ENCODE measurements at regions not wholly inside any gene's neighbourhood (a gene's known extent, or its start where the extent isn't known, plus 50 kb on each side); places are given as distances from the start of the nearest gene placed in this dataset.

DNA sequence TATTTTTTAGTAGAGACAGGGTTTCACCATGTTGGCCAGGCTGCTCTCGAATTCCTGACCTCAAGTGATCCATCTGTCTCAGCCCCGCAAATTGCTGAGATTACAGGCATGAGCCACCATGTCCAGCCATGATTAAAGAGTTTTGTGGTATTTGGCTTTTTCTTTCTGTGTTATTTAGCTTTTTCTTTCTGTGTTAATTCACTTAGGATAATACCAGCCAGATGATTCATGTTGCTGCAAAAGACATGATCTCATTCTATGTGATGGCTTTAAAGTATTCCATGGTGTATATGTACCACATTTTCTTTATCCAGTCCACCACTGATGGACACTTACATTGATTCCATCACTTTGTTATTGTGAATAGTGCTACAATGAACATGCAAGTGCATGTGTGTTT, 1135.2 kb downstream of the AMY1C start:
- no peak overlapping the region for H3K27ac ChIP-seq
- no peak for DNase-seq (ENCODE audit: low spot score in 2 of 2)
- H3K9me3 ChIP-seq: no peaks in the 10 kb centered on the region
- TF ChIP-seq, protein P1, sequence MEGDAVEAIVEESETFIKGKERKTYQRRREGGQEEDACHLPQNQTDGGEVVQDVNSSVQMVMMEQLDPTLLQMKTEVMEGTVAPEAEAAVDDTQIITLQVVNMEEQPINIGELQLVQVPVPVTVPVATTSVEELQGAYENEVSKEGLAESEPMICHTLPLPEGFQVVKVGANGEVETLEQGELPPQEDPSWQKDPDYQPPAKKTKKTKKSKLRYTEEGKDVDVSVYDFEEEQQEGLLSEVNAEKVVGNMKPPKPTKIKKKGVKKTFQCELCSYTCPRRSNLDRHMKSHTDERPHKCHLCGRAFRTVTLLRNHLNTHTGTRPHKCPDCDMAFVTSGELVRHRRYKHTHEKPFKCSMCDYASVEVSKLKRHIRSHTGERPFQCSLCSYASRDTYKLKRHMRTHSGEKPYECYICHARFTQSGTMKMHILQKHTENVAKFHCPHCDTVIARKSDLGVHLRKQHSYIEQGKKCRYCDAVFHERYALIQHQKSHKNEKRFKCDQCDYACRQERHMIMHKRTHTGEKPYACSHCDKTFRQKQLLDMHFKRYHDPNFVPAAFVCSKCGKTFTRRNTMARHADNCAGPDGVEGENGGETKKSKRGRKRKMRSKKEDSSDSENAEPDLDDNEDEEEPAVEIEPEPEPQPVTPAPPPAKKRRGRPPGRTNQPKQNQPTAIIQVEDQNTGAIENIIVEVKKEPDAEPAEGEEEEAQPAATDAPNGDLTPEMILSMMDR (IDR thresholded peaks at IDR 0.05): no peak
- intact Hi-C loops (cut with DNase I): no loop called here
- no peaks in the 10 kb centered on the region for H3K4me1 ChIP-seq
- no peak overlapping the region for H3K4me3 ChIP-seq
- no peaks in the 10 kb centered on the region for H3K27me3 ChIP-seq
- no peaks in the 10 kb centered on the region for H3K36me3 ChIP-seq

DNA sequence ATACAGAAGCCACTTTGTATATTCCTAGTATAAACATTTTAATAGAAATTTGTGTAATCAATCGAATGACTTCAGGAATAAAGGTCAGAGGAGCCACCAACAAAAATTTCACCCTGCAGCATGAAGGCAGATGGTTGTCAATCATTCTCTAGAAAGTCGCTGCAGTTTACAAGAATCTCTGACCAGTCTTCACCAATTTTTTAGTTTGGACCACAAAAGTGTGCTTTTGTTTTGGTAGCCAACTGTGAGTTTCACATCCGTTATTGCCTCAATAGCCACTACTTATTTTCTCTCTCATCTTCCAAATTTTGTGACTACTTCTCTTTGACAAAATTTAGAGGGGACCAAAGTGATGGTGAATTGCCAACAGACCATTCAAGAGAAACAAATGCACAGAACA, 1155.6 kb downstream of the AMY1C start:
- Histone ChIP-seq H3K36me3 (no peaks in the 10 kb centered on the region), H3K27me3 (no peaks in the 10 kb centered on the region), H3K27ac (no peak overlapping the region), H3K4me3 (no peak overlapping the region), H3K4me1 (no peaks in the 10 kb centered on the region), H3K9me3 (peaks cover 0 to 4% of the 10 kb centered on the region in 2 donors)
- intact Hi-C loops (cut with DNase I): no loop called here
- no peak for DNase-seq (ENCODE audit: low spot score in 2 of 2)
- TF ChIP-seq, protein P1 (IDR thresholded peaks at IDR 0.05): no peak

DNA sequence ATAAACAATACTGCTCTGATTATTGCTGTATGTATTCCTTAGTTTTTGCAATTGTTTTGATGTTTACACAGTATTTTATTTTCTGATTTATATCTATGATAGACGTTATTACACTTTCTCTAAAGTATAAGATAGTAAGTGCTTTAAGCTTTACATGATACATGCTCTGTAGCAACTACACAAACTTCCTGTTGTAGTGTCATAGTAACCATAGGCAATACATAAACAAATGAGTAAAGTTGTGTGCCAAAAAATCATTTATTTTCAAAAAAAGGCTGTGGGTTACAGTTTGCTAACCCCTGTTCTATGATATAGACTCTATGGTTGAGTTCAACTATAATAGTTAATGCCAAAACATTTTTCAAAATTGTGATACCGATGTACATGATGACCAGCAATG, 1156.4 kb downstream of the AMY1C start:
- DNase-seq (ENCODE audit: low spot score in 2 of 2): no peak
- H3K9me3 ChIP-seq: peaks cover 0 to 4% of the 10 kb centered on the region in 2 donors
- H3K27me3 ChIP-seq: no peaks in the 10 kb centered on the region
- H3K27ac ChIP-seq: no peak overlapping the region
- no peaks in the 10 kb centered on the region for H3K4me1 ChIP-seq
- no peak overlapping the region for H3K4me3 ChIP-seq
- intact Hi-C loops (cut with DNase I): no loop called here
- H3K36me3 ChIP-seq: no peaks in the 10 kb centered on the region
- TF ChIP-seq, protein P1 (IDR thresholded peaks at IDR 0.05): no peak

DNA sequence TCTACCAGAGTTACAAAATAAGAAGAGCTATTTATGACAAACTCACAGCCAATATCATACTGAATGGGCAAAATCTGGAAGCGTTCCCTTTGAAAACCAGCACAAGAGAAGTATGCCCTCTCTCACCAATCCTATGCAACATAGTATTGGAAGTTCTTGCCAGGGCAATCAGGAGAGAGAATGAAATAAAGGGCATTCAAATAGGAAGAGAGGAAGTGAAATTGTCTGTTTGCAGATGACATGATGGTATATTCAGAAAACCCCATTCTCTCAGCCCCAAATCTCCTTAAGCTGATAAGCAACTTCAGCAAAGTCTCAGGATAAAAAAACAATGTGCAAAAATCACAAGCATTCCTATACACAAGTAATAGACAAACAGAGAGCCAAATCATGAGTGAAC, 1169.5 kb downstream of the AMY1C start:
- intact Hi-C loops (cut with DNase I): no loop called here
- H3K4me1 ChIP-seq: no peaks in the 10 kb centered on the region

DNA sequence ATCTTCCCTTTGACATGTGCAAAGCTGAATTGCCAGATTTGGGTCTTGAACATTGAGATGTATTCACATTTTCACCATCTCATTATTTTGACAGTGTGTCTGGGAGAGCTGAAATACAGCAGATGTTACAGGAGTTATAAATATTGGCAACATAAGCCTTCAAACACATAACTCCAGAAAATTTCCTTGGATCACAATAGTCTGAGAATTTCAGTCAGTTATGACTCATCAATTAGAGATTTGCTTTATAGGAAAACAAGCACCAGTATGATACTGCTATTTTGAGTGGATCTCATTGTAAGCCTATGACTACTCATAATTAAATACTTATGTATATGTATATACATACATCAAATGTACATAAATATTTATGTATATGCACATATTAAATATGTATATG, 1171.8 kb downstream of the AMY1C start:
- TF ChIP-seq, protein P1 (IDR thresholded peaks at IDR 0.05): no peak
- Histone ChIP-seq H3K27me3 (no peaks in the 10 kb centered on the region), H3K4me3 (no peak overlapping the region), H3K36me3 (no peaks in the 10 kb centered on the region), H3K9me3 (no peaks in the 10 kb centered on the region), H3K4me1 (no peaks in the 10 kb centered on the region), H3K27ac (no peak overlapping the region)
- DNase-seq (ENCODE audit: low spot score in 2 of 2): no peak
- intact Hi-C loops (cut with DNase I): no loop called here

More for the DNA sequence above, 1169.5 kb downstream of the AMY1C start:
- DNase-seq (ENCODE audit: low spot score in 2 of 2): no peak
- Histone ChIP-seq H3K36me3 (no peaks in the 10 kb centered on the region), H3K27ac (no peak overlapping the region), H3K27me3 (no peaks in the 10 kb centered on the region), H3K4me3 (no peak overlapping the region), H3K9me3 (no peaks in the 10 kb centered on the region)
- TF ChIP-seq, protein P1 (IDR thresholded peaks at IDR 0.05): no peak

DNA sequence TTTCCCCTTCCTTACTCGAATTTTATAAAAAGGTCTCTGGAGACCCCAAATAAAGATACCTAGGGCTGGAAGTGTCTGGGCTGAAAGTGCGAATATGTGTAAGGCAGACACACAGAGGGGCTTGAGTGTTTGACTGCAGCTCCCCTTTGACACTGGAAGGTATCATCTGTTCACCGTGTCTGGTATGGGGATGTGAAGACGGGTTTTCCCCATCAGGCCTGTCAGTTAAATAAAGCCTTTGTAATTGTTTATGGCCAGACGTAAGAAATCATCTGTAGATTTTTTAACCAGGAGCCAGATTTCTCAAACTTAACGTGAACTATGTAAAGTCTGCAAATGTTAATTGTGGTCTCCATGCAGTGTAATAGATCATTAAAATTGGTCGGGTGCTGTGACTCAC, 1173.4 kb downstream of the AMY1C start:
- Histone ChIP-seq H3K27ac (no peak overlapping the region), H3K9me3 (no peaks in the 10 kb centered on the region), H3K4me3 (no peak overlapping the region), H3K4me1 (no peaks in the 10 kb centered on the region), H3K27me3 (no peaks in the 10 kb centered on the region), H3K36me3 (no peaks in the 10 kb centered on the region)
- DNase-seq (ENCODE audit: low spot score in 2 of 2): no peak
- TF ChIP-seq, protein P1 (IDR thresholded peaks at IDR 0.05): no peak
- intact Hi-C loops (cut with DNase I): no loop called here
